Stimulated activated CD8-positive, alpha-beta memory T cell treated with anti-CD3 and anti-CD28 coated beads, Interleukin-15, amount 100 ng/mL, for 4 hours (primary cell): ENCODE measurements at regions not wholly inside any gene's neighbourhood (a gene's known extent, or its start where the extent isn't known, plus 50 kb on each side); places are given as distances from the start of the nearest gene placed in this dataset.
"Not testable (repeated sequence)": the region's sequence is repeated elsewhere in the genome, so short reads cannot be mapped to it uniquely, and the experiment has no call there.

ENCODE experiments used
- DNase-seq, 2 donors: peaks; one replicate each; pipeline ENCODE4 v3.0.0-alpha.2; 2020; ENCODE audit warnings: low read depth in 2 of 2

- no peak for DNase-seq
Measured at GRCh38 chr13:79874396-79875360, 393.7 kb downstream of the NDFIP2 start.

- DNase-seq: no peak
Measured at GRCh38 chr13:79871594-79871993, 390.6 kb downstream of the NDFIP2 start.

- no peak for DNase-seq
Measured at GRCh38 chr13:79870766-79871165, 389.8 kb downstream of the NDFIP2 start.

GRCh38 chr13:79870123-79870522 is 389.2 kb downstream of the NDFIP2 start:
- DNase-seq: no peak

GRCh38 chr13:79869326-79869725 is 388.4 kb downstream of the NDFIP2 start:
- no peak for DNase-seq

- DNase-seq: no peak
Measured at GRCh38 chr13:79867254-79867653, 386.3 kb downstream of the NDFIP2 start.

- DNase-seq: no peak
Measured at GRCh38 chr13:79866436-79866835, 385.5 kb downstream of the NDFIP2 start.

GRCh38 chr13:79862515-79862914 is 381.6 kb downstream of the NDFIP2 start:
- DNase-seq: no peak

GRCh38 chr13:79861731-79862130 is 380.8 kb downstream of the NDFIP2 start:
- no peak for DNase-seq

GRCh38 chr13:79860791-79861190 is 379.8 kb downstream of the NDFIP2 start:
- DNase-seq: no peak

- DNase-seq: no peak
Measured at GRCh38 chr13:79859756-79860155, 378.8 kb downstream of the NDFIP2 start.

GRCh38 chr13:79853251-79853650 is 372.3 kb downstream of the NDFIP2 start:
- DNase-seq: no peak

- DNase-seq: no peak
Measured at GRCh38 chr13:79851318-79851717, 370.4 kb downstream of the NDFIP2 start.

- DNase-seq: no peak
Measured at GRCh38 chr13:79847882-79848592, 367.1 kb downstream of the NDFIP2 start.

- no peak for DNase-seq
Measured at GRCh38 chr13:79846386-79846785, 365.4 kb downstream of the NDFIP2 start.

GRCh38 chr13:79837741-79838450 is 356.9 kb downstream of the NDFIP2 start:
- no peak for DNase-seq

- not testable (repeated sequence) for DNase-seq
Measured at GRCh38 chr13:79836121-79836520, 355.2 kb downstream of the NDFIP2 start.

- DNase-seq: no peak
Measured at GRCh38 chr13:79834876-79835275, 353.9 kb downstream of the NDFIP2 start.

- DNase-seq: no peak
Measured at GRCh38 chr13:79833991-79834390, 353.0 kb downstream of the NDFIP2 start.

- DNase-seq: no peak
Measured at GRCh38 chr13:79831556-79831955, 350.6 kb downstream of the NDFIP2 start.

- no peak for DNase-seq
Measured at GRCh38 chr13:79830945-79831344, 350.0 kb downstream of the NDFIP2 start.

- DNase-seq: no peak
Measured at GRCh38 chr13:79830426-79830825, 349.5 kb downstream of the NDFIP2 start.
